GM12872 (cell line): ENCODE measurements at regions not wholly inside any gene's neighbourhood (a gene's known extent, or its start where the extent isn't known, plus 50 kb on each side); places are given as distances from the start of the nearest gene placed in this dataset.

Experiments used
- TF ChIP-seq, protein P1 (sequence below): IDR thresholded peaks from 3 replicates; pipeline ENCODE4 v1.5.1; 2011; ENCODE audit warnings: low read depth, mild to moderate bottlenecking, low read length, moderate library complexity; ENCODE audit not compliant: insufficient read depth

DNA sequence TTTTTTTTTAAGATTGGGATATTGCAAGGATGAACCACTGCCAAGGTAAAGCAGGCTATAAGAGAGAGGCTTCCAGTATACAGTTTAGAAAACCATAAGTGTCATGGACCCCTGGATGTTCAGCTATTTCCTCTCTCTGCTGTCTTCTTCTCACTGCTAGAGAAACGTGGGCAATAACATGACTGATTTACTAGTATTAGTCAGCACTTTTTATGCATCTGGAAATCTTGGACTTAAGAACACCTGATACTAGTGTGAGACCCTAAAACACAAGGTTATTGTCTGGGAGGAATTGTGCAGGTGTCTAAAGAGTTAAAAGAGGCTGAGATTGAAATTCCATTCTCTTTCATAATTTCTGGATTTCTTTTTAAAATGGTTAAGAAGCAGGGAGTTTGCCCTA lies 460.6 kb upstream of the MCTP2 start:
- TF ChIP-seq, protein P1, sequence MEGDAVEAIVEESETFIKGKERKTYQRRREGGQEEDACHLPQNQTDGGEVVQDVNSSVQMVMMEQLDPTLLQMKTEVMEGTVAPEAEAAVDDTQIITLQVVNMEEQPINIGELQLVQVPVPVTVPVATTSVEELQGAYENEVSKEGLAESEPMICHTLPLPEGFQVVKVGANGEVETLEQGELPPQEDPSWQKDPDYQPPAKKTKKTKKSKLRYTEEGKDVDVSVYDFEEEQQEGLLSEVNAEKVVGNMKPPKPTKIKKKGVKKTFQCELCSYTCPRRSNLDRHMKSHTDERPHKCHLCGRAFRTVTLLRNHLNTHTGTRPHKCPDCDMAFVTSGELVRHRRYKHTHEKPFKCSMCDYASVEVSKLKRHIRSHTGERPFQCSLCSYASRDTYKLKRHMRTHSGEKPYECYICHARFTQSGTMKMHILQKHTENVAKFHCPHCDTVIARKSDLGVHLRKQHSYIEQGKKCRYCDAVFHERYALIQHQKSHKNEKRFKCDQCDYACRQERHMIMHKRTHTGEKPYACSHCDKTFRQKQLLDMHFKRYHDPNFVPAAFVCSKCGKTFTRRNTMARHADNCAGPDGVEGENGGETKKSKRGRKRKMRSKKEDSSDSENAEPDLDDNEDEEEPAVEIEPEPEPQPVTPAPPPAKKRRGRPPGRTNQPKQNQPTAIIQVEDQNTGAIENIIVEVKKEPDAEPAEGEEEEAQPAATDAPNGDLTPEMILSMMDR = no peak

DNA sequence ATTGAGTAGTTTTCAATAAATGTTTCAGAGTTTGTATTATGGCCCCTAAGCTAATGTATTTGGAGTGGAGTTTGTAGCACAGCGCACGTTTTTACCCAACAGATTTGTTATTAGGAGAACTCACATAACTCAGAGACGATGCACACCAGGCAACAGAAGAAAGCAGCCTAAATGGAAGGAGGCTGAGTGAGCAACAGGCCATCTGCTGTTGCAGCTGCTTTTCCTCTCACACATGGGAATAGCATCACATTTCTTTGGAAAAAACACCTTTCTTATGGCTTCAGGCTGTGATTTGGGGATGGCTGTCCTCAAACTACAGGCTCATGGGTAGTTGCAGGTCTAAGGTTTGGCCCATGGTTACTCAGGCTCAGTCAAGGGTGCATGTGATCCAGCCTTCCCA lies 469.3 kb upstream of the MCTP2 start:
- TF ChIP-seq, protein P1 = no peak

DNA sequence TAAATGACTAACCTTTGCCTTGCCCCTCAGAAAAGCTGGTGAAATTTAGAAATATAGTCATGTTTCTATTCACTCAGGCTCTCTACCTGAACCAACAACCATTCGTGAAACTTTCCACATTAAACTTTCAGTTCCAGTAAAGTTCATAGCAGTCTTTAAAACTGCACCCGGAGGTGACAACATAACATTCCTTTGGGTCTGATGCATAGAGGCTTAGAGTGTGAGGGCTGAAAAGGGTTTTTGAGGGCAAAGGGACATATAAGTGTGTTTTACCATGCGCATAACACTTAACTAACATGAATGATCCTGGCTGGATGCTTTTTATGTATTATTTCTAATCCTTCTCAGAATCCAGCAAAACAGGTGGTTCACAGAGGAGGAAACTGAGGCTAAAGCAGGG lies 471.7 kb upstream of the MCTP2 start:
- TF ChIP-seq, protein P1 = no peak

DNA sequence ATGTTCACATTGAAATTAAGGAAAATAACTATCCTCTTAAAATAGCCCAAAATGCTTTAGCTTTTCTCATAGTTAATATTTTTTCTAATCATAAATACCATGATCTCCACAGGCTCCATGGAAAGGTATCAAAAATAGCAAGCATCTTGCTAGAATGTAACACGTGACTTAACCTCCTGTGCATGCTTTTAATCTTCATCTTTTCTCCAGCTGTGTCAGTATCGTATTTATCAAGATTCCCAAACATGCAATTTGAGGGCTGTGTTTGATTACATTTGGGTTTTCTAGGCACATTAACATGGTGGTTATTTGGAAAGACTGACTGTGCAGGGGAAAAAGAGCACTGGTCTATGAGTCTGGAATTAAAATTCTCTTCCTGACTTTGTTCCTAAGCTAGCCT lies 472.5 kb upstream of the MCTP2 start:
- TF ChIP-seq, protein P1 = no peak

DNA sequence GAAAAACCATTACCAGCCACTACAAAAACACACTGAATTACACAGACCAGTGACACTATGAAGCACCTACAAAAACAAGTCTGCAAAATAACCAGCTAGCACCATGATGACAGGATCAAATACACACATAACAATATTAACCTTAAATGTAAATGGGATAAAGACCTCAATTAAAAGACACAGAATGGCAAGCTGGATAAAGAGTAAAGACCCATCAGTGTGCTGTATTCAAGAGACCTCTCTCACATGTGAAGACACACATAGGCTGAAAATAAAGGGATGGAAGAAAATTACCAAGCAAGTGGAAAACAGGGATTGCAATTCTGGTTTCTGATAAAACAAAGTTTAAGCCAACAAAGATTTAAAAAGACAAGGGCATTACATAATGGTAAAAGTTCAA lies 482.7 kb upstream of the MCTP2 start:
- TF ChIP-seq, protein P1 = no peak

DNA sequence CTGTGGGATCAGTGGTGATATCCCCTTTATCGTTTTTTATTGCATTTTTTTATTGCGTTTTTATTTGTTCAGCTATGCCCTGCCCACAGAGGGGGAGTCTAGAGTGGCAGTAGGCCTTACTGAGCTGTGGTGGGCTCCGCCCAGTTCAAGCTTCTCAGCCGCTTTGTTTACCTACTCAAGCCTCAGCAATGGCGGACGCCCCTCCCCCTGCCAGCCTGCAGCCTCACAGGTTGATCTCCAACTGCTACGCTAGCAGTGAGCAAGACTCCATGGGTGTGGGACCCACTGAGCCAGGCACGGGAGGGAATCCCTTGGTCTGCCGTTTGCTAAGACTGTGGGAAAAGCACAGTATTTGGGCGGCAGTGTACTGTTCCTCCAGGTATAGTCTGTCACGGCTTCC lies 500.6 kb upstream of the MCTP2 start:
- TF ChIP-seq, protein P1 = no peak

DNA sequence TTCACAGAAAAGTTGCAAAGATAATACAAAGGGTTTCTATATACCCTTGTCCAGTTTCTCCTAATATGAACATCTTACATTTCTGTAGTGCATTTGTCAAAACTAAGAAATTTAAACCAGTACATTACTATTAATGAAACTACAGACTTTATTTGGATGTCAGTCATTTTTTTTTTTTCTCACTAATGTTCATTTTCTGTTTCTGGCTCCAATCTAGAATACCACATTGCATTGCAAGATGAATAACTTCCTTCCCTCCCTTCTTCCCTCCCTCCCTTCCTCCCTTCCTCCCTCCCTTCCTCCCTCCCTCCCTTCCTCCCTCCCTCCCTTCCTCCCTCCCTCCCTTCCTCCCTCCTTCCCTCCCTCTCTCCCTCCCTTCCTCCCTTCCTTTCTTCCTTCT lies 509.2 kb upstream of the MCTP2 start:
- TF ChIP-seq, protein P1 = no peak

DNA sequence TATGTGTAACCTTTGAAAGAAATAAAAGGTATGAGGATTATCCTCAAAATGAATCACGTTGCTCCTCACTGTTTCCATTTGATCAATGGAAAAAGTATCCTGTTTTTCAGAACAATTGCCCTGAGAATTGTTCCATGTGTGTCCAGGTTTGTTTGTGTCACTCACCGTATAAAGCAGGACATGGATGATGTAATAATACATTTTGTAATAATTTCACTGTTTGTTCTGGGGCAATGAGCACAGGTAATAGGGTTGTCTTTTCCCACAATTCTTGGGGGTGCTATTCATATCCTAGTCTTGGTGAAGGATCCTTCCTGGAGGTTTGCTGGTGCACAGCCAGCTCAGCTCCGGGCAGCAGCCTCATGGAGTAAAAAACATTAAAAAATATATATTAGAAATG lies 510.8 kb upstream of the MCTP2 start:
- TF ChIP-seq, protein P1 = no peak
